Smooth muscle cell (in vitro differentiated cells): ENCODE measurements at regions not wholly inside any gene's neighbourhood (a gene's known extent, or its start where the extent isn't known, plus 50 kb on each side); places are given as distances from the start of the nearest gene placed in this dataset.

ENCODE experiments used
- DNase-seq: peaks from one replicate; lab custom pipeline; 2025; ENCODE audit not compliant: unreplicated experiment; lab: John Stamatoyannopoulos, UW
- H2AFZ ChIP-seq: fragments of 200-600 bp; sonication (generic); 2 replicates; pipeline ENCODE4 v1.6.0; 2016; ENCODE audit warnings: antibody characterized with exemption, low read depth, mild to moderate bottlenecking
- H3F3A ChIP-seq: fragments of 200-600 bp; sonication (generic); 2 replicates; pipeline ENCODE4 v1.6.0; 2017; ENCODE audit warnings: antibody characterized with exemption, low read depth
- H3K27ac ChIP-seq: fragments of 200-600 bp; sonication (generic); 2 replicates; pipeline ENCODE4 v1.5.1; 2016; ENCODE audit warnings: low read depth, mild to moderate bottlenecking
- H3K27me3 ChIP-seq: fragments of 200-600 bp; sonication (generic); 2 replicates; pipeline ENCODE4 v1.6.1; 2016; ENCODE audit warnings: low read depth, mild to moderate bottlenecking
- H3K36me3 ChIP-seq: fragments of 200-600 bp; sonication (generic); 2 replicates; pipeline ENCODE4 v1.5.1; 2016; ENCODE audit warnings: low read depth
- H3K4me1 ChIP-seq: fragments of 200-600 bp; sonication (generic); 2 replicates; pipeline ENCODE4 v1.5.1; 2016; ENCODE audit warnings: low read depth
- H3K4me2 ChIP-seq: fragments of 200-600 bp; sonication (generic); 2 replicates; pipeline ENCODE4 v1.6.0; 2016; ENCODE audit warnings: mild to moderate bottlenecking
- H3K4me3 ChIP-seq: fragments of 200-600 bp; sonication (generic); 2 replicates; pipeline ENCODE4 v1.5.1; 2016; ENCODE audit warnings: mild to moderate bottlenecking
- H3K79me2 ChIP-seq: fragments of 200-600 bp; sonication (generic); 2 replicates; pipeline ENCODE4 v1.6.0; 2016; ENCODE audit warnings: low read depth, mild to moderate bottlenecking
- H3K9ac ChIP-seq: fragments of 200-600 bp; sonication (generic); 2 replicates; pipeline ENCODE4 v1.6.0; 2016; ENCODE audit warnings: low read depth
- H3K9me3 ChIP-seq: fragments of 200-600 bp; sonication (generic); replicated peaks from 2 replicates; pipeline ENCODE4 v1.5.1; 2016; ENCODE audit warnings: low read depth
- H4K20me1 ChIP-seq: fragments of 200-600 bp; sonication (generic); 2 replicates; pipeline ENCODE4 v1.6.0; 2016; ENCODE audit warnings: low read depth
- WGBS: methylation state at CpG from one replicate; pipeline ENCODE4 v1.1.7; 2016; ENCODE audit warnings: low lambda C conversion rate; 5-methylcytosine and 5-hydroxymethylcytosine counted together
- TF ChIP-seq, protein P1 (sequence below): fragments of 200-600 bp; sonication (generic); IDR thresholded peaks from 2 replicates; pipeline ENCODE4 v1.5.1; 2017; ENCODE audit warnings: borderline replicate concordance, mild to moderate bottlenecking, antibody characterized with exemption; ENCODE audit not compliant: insufficient read depth, poor library complexity, severe bottlenecking

DNA sequence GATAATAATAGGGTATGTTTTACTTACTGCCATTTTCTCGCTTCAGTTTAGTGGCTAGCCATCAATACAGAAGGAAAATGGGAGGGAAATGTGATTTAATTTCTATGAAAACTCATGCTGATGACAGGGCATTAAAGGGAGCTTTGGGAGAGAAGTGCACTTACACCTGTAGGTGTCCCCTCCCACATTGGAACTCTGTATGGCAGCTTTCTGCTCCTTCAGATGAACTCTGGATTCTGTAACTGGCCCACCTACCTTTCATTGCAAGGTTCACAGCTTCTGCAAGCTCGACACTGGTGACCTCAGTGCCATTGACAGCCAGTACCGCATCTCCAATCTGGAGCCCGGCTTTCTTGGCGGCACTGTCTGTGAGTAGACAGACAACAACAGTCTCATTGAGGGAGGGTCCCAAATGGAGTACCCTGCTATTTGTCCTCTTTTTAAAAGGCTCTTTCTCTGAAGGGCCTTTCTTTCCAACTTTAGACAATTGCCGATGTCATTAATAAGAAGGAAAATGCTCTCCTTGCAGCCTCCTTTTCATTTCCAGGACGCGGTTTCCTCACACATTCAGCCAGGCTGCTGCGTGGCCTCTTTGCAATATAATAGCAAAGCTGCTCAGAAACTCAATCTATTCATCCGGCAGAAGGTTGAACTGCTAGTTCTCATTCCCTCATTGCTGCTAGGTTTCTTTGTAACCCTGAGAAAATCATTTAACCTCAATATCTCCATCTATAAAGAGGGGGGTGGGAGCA is 63.6 kb downstream of the NUDT12 start:
- Histone ChIP-seq H3K4me3 (no peak overlapping the region), H3K9me3 (no peaks in the 10 kb centered on the region), H3K4me1 (peaks cover 11% of the 10 kb centered on the region), H3K79me2 (no peaks in the 10 kb centered on the region), H3K27me3 (no peaks in the 10 kb centered on the region), H2AFZ (peak overlapping the region; percentile 41), H3F3A (no peaks in the 10 kb centered on the region), H3K4me2 (no peak overlapping the region), H3K36me3 (no peaks in the 10 kb centered on the region), H4K20me1 (no peaks in the 10 kb centered on the region), H3K27ac (no peak overlapping the region), H3K9ac (no peak overlapping the region)
- WGBS = 68% methylated on average over 10 of the region's 10 CpGs
- TF ChIP-seq, protein P1, sequence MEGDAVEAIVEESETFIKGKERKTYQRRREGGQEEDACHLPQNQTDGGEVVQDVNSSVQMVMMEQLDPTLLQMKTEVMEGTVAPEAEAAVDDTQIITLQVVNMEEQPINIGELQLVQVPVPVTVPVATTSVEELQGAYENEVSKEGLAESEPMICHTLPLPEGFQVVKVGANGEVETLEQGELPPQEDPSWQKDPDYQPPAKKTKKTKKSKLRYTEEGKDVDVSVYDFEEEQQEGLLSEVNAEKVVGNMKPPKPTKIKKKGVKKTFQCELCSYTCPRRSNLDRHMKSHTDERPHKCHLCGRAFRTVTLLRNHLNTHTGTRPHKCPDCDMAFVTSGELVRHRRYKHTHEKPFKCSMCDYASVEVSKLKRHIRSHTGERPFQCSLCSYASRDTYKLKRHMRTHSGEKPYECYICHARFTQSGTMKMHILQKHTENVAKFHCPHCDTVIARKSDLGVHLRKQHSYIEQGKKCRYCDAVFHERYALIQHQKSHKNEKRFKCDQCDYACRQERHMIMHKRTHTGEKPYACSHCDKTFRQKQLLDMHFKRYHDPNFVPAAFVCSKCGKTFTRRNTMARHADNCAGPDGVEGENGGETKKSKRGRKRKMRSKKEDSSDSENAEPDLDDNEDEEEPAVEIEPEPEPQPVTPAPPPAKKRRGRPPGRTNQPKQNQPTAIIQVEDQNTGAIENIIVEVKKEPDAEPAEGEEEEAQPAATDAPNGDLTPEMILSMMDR = no peak
- no peak for DNase-seq

DNA sequence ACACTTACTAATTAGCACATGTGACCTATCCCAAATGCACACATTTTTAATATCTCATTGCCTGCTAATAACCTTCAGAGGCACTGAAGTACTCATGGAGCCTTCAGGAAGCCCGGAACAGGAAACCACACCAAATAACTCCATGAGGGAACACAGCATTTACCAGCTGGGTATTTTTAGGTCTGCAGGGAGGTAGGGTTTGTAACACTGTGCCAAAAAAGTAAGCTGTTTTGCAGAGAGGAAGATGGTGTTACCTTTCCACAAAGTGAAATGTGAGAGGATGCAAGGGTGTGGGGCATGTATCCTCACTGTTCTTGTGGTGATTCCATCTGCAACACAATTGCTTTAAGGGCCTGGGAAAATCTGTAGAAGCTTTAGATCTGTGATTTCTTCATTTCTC is 64.4 kb downstream of the NUDT12 start:
- Histone ChIP-seq H3K79me2 (no peaks in the 10 kb centered on the region), H3K9ac (no peak overlapping the region), H3K27ac (no peak overlapping the region), H2AFZ (no peak overlapping the region), H3K9me3 (no peaks in the 10 kb centered on the region), H4K20me1 (no peaks in the 10 kb centered on the region), H3K27me3 (no peaks in the 10 kb centered on the region), H3K4me2 (no peak overlapping the region), H3K36me3 (no peaks in the 10 kb centered on the region), H3K4me3 (no peak overlapping the region), H3F3A (no peaks in the 10 kb centered on the region), H3K4me1 (peaks cover 11% of the 10 kb centered on the region)
- no peak for DNase-seq
- WGBS = 92% methylated on average over 1 of the region's 1 CpG
- TF ChIP-seq, protein P1 = no peak

DNA sequence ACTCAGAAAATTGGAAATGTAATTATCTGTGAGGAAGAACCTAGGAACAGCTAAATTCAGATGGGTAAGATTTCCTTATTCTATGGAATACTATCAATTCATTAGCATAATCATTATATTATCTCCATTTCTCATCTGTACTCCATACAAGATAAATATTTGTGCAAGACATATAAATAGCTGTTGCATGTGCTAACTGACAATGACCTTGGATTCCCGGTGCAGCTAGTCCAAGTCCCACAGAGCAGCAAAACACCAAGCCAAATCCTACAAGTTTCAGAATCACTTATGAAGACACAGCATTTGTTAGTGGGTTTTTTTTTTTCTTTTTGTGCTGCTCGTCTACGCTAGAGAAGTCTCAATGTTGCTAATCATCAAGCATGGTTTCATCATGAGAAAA is 64.8 kb downstream of the NUDT12 start:
- H3K9ac ChIP-seq = no peak overlapping the region
- H4K20me1 ChIP-seq = no peaks in the 10 kb centered on the region
- H3K4me2 ChIP-seq = no peak overlapping the region
- DNase-seq = no peak
- H3K27me3 ChIP-seq = no peaks in the 10 kb centered on the region
- 94% methylated on average over 3 of the region's 3 CpGs for WGBS
- no peaks in the 10 kb centered on the region for H3K9me3 ChIP-seq
- no peaks in the 10 kb centered on the region for H3F3A ChIP-seq
- H3K27ac ChIP-seq = no peak overlapping the region
- H3K79me2 ChIP-seq = no peaks in the 10 kb centered on the region
- no peak overlapping the region for H3K4me3 ChIP-seq
- H3K36me3 ChIP-seq = no peaks in the 10 kb centered on the region
- H3K4me1 ChIP-seq = peaks cover 11% of the 10 kb centered on the region
- TF ChIP-seq, protein P1 = no peak
- no peak overlapping the region for H2AFZ ChIP-seq
